Lung (tissue), 11 donors: ENCODE measurements at regions not wholly inside any gene's neighbourhood (a gene's known extent, or its start where the extent isn't known, plus 50 kb on each side); places are given as distances from the start of the nearest gene placed in this dataset.

ENCODE experiments used
- ATAC-seq: fragments of 200-7000 bp; cut with Tn5 transposase; one replicate; pipeline ENCODE4 v1.9.1; 2020; ENCODE audit warnings: moderate number of reproducible peaks; ENCODE audit not compliant: insufficient read depth, low FRiP score
- DNase-seq, 3 donors: peaks; one replicate each; pipeline ENCODE4 v3.0.0-alpha.2; 2013 to 2017
- H3K27ac ChIP-seq, 2 donors: one replicate each; pipeline ENCODE4 v1.5.1; 2013; ENCODE audit warnings: mild to moderate bottlenecking in 2 of 2, moderate library complexity in 2 of 2, control low read depth in 1 of 2, inconsistent platforms in 1 of 2, low read depth in 1 of 2, low read length in 1 of 2
- H3K27me3 ChIP-seq, 3 donors: one replicate each; pipeline ENCODE4 v1.5.1; 2013; ENCODE audit warnings: low read length in 2 of 3; ENCODE audit not compliant: control insufficient read depth in 3 of 3, insufficient read depth in 3 of 3
- H3K36me3 ChIP-seq, 4 donors: one replicate each; pipeline ENCODE4 v1.5.1; 2013; ENCODE audit warnings: low read length in 4 of 4, mild to moderate bottlenecking in 1 of 4, moderate library complexity in 1 of 4; ENCODE audit not compliant: control insufficient read depth in 4 of 4, insufficient read depth in 4 of 4
- H3K4me1 ChIP-seq, 5 donors: one replicate each; pipeline ENCODE4 v1.5.1; 2013; ENCODE audit warnings: low read length in 5 of 5, mild to moderate bottlenecking in 2 of 5, moderate library complexity in 1 of 5; ENCODE audit not compliant: control insufficient read depth in 5 of 5, insufficient read depth in 5 of 5
- H3K4me3 ChIP-seq: one replicate; pipeline ENCODE4 v1.5.1; 2013; ENCODE audit warnings: mild to moderate bottlenecking, control low read depth, moderate library complexity
- H3K9ac ChIP-seq, 2 donors: one replicate each; pipeline ENCODE4 v1.5.1; 2013; ENCODE audit warnings: low read length in 2 of 2, control low read depth in 1 of 2; ENCODE audit not compliant: insufficient read depth in 1 of 2
- H3K9me3 ChIP-seq, 4 donors: one replicate each; pipeline ENCODE4 v1.5.1; 2013; ENCODE audit warnings: low read length in 3 of 4, mild to moderate bottlenecking in 1 of 4, moderate library complexity in 1 of 4; ENCODE audit not compliant: control insufficient read depth in 4 of 4, insufficient read depth in 3 of 4
- WGBS, 2 donors: extraction: QIAGEN DNeasy Blood & Tissue Kit; methylation state at CpG; one replicate each; pipeline ENCODE4 v1.1.7; 2013; 5-methylcytosine and 5-hydroxymethylcytosine counted together
- TF ChIP-seq, protein P1 (sequence below): IDR thresholded peaks from 2 replicates; pipeline ENCODE4 v1.5.1; 2012; ENCODE audit warnings: mild to moderate bottlenecking; ENCODE audit errors: control extremely low read depth, extremely low read depth
- donor health status: control.
- donor health status: control.
- donor health status: Bipolar disorder and iron deficiency.
- donor health status: healthy.
- donor health status: DM: yes; HTN: yes; CAD: no.

GRCh38 chr22:47561115-47561675 lies 798.7 kb downstream of the TBC1D22A start:
- Histone ChIP-seq H3K27ac (no peak overlapping the region), H3K36me3 (no peaks in the 10 kb centered on the region), H3K9ac (no peak overlapping the region), H3K4me3 (no peak overlapping the region), H3K4me1 (peaks cover 0 to 27% (median 5%) of the 10 kb centered on the region in 5 donors), H3K27me3 (peaks cover 0 to 6% (median 2%) of the 10 kb centered on the region in 3 donors), H3K9me3 (peaks cover 0 to 3% (median 0%) of the 10 kb centered on the region in 4 donors)
- TF ChIP-seq, protein P1, sequence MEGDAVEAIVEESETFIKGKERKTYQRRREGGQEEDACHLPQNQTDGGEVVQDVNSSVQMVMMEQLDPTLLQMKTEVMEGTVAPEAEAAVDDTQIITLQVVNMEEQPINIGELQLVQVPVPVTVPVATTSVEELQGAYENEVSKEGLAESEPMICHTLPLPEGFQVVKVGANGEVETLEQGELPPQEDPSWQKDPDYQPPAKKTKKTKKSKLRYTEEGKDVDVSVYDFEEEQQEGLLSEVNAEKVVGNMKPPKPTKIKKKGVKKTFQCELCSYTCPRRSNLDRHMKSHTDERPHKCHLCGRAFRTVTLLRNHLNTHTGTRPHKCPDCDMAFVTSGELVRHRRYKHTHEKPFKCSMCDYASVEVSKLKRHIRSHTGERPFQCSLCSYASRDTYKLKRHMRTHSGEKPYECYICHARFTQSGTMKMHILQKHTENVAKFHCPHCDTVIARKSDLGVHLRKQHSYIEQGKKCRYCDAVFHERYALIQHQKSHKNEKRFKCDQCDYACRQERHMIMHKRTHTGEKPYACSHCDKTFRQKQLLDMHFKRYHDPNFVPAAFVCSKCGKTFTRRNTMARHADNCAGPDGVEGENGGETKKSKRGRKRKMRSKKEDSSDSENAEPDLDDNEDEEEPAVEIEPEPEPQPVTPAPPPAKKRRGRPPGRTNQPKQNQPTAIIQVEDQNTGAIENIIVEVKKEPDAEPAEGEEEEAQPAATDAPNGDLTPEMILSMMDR: no peak
- DNase-seq (no peak), ATAC-seq (no peak)
- 83 to 88% methylated on average over 9 of the region's 9 CpGs for WGBS, 2 donors

DNA sequence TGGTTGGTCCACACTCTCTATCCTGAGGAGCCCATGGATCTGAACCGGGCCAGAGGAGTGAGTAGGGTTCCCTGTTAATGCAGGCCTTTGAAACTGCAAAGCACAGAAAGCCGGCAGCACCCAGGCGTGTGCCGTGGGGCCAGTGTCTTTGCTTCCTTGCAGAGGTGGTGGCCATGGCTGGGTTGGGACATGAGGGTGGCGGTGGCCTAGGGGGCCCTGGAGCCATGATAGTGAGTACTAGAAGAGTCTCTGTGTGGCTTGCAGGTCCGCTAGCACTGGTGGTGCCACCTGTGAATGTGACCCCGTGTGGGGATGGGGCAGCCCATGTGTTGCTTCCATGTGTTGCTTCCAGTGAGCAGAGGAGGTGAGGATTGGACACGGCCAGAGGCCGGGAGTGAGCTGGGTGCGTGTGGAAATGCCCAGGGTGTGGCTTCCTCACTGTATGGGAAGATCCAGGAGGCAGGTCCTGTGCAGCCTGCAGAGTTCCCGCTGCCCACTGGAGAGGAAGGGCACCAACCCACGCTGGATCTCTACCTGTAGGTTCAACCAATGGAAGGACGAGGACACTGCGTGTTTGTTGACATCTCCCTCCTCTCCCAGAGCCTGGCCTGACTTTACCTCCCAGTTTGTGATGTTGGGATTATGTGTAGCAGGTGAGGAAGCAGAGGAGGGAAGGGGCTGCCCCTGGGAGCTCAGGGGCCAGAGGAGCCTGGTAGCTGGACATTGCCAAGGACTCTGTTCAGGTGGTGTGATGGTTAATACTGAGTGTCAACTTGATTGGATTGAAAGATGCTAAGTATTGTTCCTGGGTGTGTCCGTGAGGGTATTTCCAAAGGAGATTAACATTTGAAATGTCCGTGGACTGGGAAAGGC lies 796.6 kb downstream of the TBC1D22A start:
- ATAC-seq (no peak), DNase-seq (no peak)
- Histone ChIP-seq H3K27ac (no peak overlapping the region), H3K9ac (no peak overlapping the region), H3K36me3 (no peaks in the 10 kb centered on the region), H3K4me1 (peaks cover 0 to 8% (median 0%) of the 10 kb centered on the region in 5 donors), H3K9me3 (peaks cover 0 to 3% (median 0%) of the 10 kb centered on the region in 4 donors), H3K27me3 (peaks cover 0 to 6% (median 2%) of the 10 kb centered on the region in 3 donors), H3K4me3 (no peak overlapping the region)
- 88 to 90% methylated on average over 16 of the region's 16 CpGs for WGBS, 2 donors
- TF ChIP-seq, protein P1: no peak

GRCh38 chr22:47556473-47556872 lies 794.0 kb downstream of the TBC1D22A start:
- WGBS, 2 donors: 91 to 94% methylated on average over 8 of the region's 8 CpGs
- Histone ChIP-seq H3K27me3 (peaks cover 0 to 6% (median 0%) of the 10 kb centered on the region in 3 donors), H3K4me3 (no peak overlapping the region), H3K4me1 (peaks cover 0 to 7% (median 0%) of the 10 kb centered on the region in 5 donors), H3K36me3 (no peaks in the 10 kb centered on the region), H3K9me3 (peaks cover 0 to 1% (median 0%) of the 10 kb centered on the region in 4 donors), H3K9ac (no peak overlapping the region), H3K27ac (no peak overlapping the region)
- no peak for DNase-seq
- TF ChIP-seq, protein P1: no peak
- ATAC-seq: no peak
